DND-41 (cell line): ENCODE measurements at regions not wholly inside any gene's neighbourhood (a gene's known extent, or its start where the extent isn't known, plus 50 kb on each side); places are given as distances from the start of the nearest gene placed in this dataset.

Experiments
- ATAC-seq: fragments of 200-7000 bp; cut with Tn5 transposase; 3 replicates; pipeline ENCODE4 v1.9.1; 2021; ENCODE audit warnings: low read depth; ENCODE audit not compliant: insufficient read depth
- DNase-seq: peaks from one replicate; pipeline ENCODE4 v3.0.0-alpha.2; 2020
- H2AFZ ChIP-seq: 2 replicates; pipeline ENCODE4 v1.6.0; 2012; ENCODE audit warnings: low read depth, low read length
- H3K27ac ChIP-seq: 2 replicates; pipeline ENCODE4 v1.5.1; 2012; ENCODE audit warnings: low read length, inconsistent platforms
- H3K27me3 ChIP-seq: fragments of 200-600 bp; sonication (generic); 2 replicates; pipeline ENCODE4 v1.6.0; 2012; ENCODE audit warnings: low read length, mild to moderate bottlenecking, inconsistent platforms; ENCODE audit not compliant: insufficient read depth, poor library complexity
- H3K36me3 ChIP-seq: 2 replicates; pipeline ENCODE4 v1.5.1; 2012; ENCODE audit warnings: low read length, inconsistent platforms; ENCODE audit not compliant: insufficient read depth
- H3K4me1 ChIP-seq: 2 replicates; pipeline ENCODE4 v1.5.1; 2012; ENCODE audit warnings: mild to moderate bottlenecking, low read length; ENCODE audit not compliant: insufficient read depth
- H3K4me2 ChIP-seq: 2 replicates; pipeline ENCODE4 v1.6.0; 2012; ENCODE audit warnings: mild to moderate bottlenecking, moderate library complexity, low read length, inconsistent platforms; ENCODE audit not compliant: insufficient read depth
- H3K4me3 ChIP-seq, 2 experiments: fragments of 200-600 bp in 1 of 2; shearing (Covaris generic) in 1 of 2; 2 replicates each; pipeline ENCODE4 v1.5.1; 2012 to 2016; ENCODE audit warnings: inconsistent platforms in 2 of 2, low read length in 2 of 2, mild to moderate bottlenecking in 2 of 2, low read depth in 1 of 2, moderate library complexity in 1 of 2
- H3K79me2 ChIP-seq: 2 replicates; pipeline ENCODE4 v1.6.0; 2012; ENCODE audit warnings: low read length, inconsistent platforms; ENCODE audit not compliant: insufficient read depth
- H3K9ac ChIP-seq: 2 replicates; pipeline ENCODE4 v1.6.0; 2012; ENCODE audit warnings: low read depth, mild to moderate bottlenecking, inconsistent platforms, low read length, moderate library complexity
- H3K9me3 ChIP-seq: 2 replicates; pipeline ENCODE4 v1.5.1; 2012; ENCODE audit warnings: low read length, moderate library complexity, mild to moderate bottlenecking, inconsistent platforms; ENCODE audit not compliant: insufficient read depth, severe bottlenecking
- H4K20me1 ChIP-seq: 2 replicates; pipeline ENCODE4 v1.6.0; 2012; ENCODE audit warnings: low read length; ENCODE audit not compliant: insufficient read depth
- EZH2 ChIP-seq: IDR thresholded peaks from 3 replicates; pipeline ENCODE4 v1.6.1; 2012; ENCODE audit warnings: borderline replicate concordance, low read depth, mild to moderate bottlenecking, moderate library complexity, low read length, inconsistent platforms; ENCODE audit not compliant: severe bottlenecking
- TF ChIP-seq, protein P1 (sequence below): IDR thresholded peaks from 2 replicates; pipeline ENCODE4 v1.5.1; 2012; ENCODE audit warnings: borderline replicate concordance, low read length, moderate library complexity, mild to moderate bottlenecking; ENCODE audit not compliant: poor library complexity, severe bottlenecking; ENCODE audit errors: extremely low read depth

DNA sequence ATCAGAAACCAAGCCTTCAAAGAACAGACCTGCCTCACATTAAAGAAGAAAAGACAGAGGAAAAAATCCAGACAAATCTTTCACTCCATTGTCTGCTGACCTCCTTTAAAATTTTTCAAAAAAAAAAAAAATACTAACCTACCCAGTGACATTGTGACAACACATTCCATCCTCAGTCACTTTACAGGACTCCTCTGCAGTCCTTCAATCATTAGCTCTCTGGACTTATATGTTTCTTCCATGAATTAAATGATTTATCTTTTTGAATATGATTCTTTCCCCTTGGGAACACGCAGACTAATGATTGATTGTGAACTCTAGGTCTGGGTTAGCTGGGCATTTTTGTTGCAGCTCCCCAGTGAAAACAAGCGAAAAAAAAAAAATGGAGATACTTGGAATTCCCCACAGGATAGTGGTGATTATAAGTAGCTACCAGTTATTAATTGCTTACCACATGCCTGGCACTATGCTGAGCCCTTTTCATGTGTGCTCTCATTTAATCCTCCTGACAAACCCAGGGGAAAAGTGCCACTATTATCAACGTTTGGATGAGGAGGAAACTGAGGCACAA lies 261.3 kb upstream of the NCKAP5 start:
- H3K4me2 ChIP-seq: no peak overlapping the region
- no peak for DNase-seq
- H3K27ac ChIP-seq: no peak overlapping the region
- H3K36me3 ChIP-seq: no peaks in the 10 kb centered on the region
- H3K9me3 ChIP-seq: no peaks in the 10 kb centered on the region
- H2AFZ ChIP-seq: no peak overlapping the region
- TF ChIP-seq, protein P1, sequence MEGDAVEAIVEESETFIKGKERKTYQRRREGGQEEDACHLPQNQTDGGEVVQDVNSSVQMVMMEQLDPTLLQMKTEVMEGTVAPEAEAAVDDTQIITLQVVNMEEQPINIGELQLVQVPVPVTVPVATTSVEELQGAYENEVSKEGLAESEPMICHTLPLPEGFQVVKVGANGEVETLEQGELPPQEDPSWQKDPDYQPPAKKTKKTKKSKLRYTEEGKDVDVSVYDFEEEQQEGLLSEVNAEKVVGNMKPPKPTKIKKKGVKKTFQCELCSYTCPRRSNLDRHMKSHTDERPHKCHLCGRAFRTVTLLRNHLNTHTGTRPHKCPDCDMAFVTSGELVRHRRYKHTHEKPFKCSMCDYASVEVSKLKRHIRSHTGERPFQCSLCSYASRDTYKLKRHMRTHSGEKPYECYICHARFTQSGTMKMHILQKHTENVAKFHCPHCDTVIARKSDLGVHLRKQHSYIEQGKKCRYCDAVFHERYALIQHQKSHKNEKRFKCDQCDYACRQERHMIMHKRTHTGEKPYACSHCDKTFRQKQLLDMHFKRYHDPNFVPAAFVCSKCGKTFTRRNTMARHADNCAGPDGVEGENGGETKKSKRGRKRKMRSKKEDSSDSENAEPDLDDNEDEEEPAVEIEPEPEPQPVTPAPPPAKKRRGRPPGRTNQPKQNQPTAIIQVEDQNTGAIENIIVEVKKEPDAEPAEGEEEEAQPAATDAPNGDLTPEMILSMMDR: no peak
- TF ChIP-seq EZH2: no peak
- no peaks in the 10 kb centered on the region for H3K4me1 ChIP-seq
- no peaks in the 10 kb centered on the region for H3K79me2 ChIP-seq
- ATAC-seq: no peak
- no peak overlapping the region for H3K4me3 ChIP-seq
- peaks cover 6% of the 10 kb centered on the region for H3K27me3 ChIP-seq
- no peaks in the 10 kb centered on the region for H4K20me1 ChIP-seq
- H3K9ac ChIP-seq: no peak overlapping the region

DNA sequence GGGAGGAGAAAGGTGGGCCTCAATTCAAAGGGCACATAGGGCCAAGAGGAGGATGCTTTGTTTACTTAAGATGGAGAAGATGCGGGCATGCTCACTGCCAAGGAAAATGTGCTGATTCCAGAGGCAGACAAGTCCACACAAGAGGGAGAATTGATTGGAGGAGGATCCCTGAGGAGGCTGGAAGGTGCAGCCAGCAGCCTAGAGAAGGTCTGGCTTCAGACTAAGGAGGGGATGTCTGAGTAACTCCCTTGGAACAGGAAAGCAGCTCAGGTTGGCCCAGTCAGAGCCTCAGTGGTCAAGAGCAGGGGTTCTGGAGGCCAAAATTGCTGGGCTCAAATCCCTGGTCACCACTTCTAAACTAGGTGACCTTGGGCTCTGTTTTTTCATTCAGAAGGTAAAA lies 265.5 kb upstream of the NCKAP5 start:
- ATAC-seq: no peak
- DNase-seq: no peak
- TF ChIP-seq, protein P1: no peak
- TF ChIP-seq EZH2: no peak

DNA sequence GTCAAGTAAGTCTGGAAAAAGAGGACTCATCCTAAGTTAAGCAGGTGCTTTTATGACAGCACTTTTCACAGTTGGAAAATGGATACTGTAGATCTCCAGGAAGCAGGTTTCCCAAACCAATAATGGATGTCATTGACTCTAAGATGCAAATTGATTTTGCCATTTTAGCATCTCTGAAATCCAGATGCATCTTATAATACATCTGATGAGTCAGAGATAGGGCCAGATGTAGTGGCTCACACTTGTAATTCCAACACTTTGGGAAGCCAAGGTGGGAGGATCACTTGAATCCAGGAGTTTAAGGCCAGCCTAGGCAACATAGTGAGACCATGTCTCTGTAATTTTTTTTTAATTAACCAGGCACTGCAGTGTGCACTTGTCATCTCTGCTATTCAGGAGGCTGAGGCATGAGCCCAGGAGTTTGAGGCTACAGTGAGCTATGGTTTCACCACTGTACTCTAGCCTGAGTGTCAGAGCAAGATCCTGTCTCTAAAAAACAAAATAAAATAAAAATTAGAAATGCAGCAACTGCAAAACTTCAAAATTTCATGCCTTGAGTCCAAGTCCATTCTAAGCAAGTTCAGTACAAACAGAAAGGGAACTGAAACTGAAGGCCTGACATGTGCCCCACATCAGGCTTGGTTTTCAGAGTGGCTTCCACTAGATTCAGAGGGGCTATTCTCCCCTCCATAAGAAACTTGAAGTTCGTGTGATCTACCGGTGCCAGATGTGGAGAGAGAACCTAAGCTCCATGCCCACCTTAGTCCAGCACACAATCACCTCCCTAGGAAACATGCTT lies 267.8 kb upstream of the NCKAP5 start:
- Histone ChIP-seq H3K9me3 (no peaks in the 10 kb centered on the region), H3K27me3 (no peaks in the 10 kb centered on the region), H3K79me2 (no peaks in the 10 kb centered on the region), H3K4me3 (no peak overlapping the region), H3K4me1 (no peaks in the 10 kb centered on the region), H2AFZ (no peak overlapping the region), H3K4me2 (no peak overlapping the region), H3K9ac (no peak overlapping the region), H4K20me1 (no peaks in the 10 kb centered on the region), H3K27ac (no peak overlapping the region), H3K36me3 (no peaks in the 10 kb centered on the region)
- ATAC-seq: no peak
- DNase-seq: no peak
- TF ChIP-seq, protein P1: no peak
- TF ChIP-seq EZH2: no peak

More for the DNA sequence above, 265.5 kb upstream of the NCKAP5 start:
- Histone ChIP-seq H3K4me3 (no peak overlapping the region), H4K20me1 (no peaks in the 10 kb centered on the region), H2AFZ (no peak overlapping the region), H3K36me3 (no peaks in the 10 kb centered on the region), H3K79me2 (no peaks in the 10 kb centered on the region), H3K4me1 (no peaks in the 10 kb centered on the region), H3K27me3 (no peaks in the 10 kb centered on the region), H3K9me3 (no peaks in the 10 kb centered on the region), H3K9ac (no peak overlapping the region), H3K4me2 (no peak overlapping the region), H3K27ac (no peak overlapping the region)
